ENCODE measurements at regions not wholly inside any gene's neighbourhood (a gene's known extent, or its start where the extent isn't known, plus 50 kb on each side); places are given as distances from the start of the nearest gene placed in this dataset.

GRCh38 chr1:30250984-30251850, 472.2 kb downstream of the MATN1 start:
- no peaks in the 10 kb centered on the region for H3K4me1 Mint-ChIP-seq (ENCODE audit: low read depth)
- H3K9me3 Mint-ChIP-seq = no peaks in the 10 kb centered on the region
- no peak overlapping the region for H3K4me3 Mint-ChIP-seq
- no peaks in the 10 kb centered on the region for H3K36me3 Mint-ChIP-seq (ENCODE audit: low read depth)
- H3K27ac Mint-ChIP-seq = no peak overlapping the region
- H3K27me3 Mint-ChIP-seq (ENCODE audit: low read depth) = no peaks in the 10 kb centered on the region
- no peak for DNase-seq (ENCODE audit: low spot score)

GRCh38 chr1:30250338-30250983, 472.9 kb downstream of the MATN1 start:
- no peaks in the 10 kb centered on the region for H3K9me3 Mint-ChIP-seq
- DNase-seq (ENCODE audit: low spot score) = no peak
- H3K36me3 Mint-ChIP-seq (ENCODE audit: low read depth) = no peaks in the 10 kb centered on the region
- H3K4me1 Mint-ChIP-seq (ENCODE audit: low read depth) = no peaks in the 10 kb centered on the region
- no peaks in the 10 kb centered on the region for H3K27me3 Mint-ChIP-seq (ENCODE audit: low read depth)
- no peak overlapping the region for H3K27ac Mint-ChIP-seq
- H3K4me3 Mint-ChIP-seq = no peak overlapping the region

GRCh38 chr1:30249446-30250337, 473.7 kb downstream of the MATN1 start:
- no peak overlapping the region for H3K27ac Mint-ChIP-seq
- no peaks in the 10 kb centered on the region for H3K9me3 Mint-ChIP-seq
- H3K36me3 Mint-ChIP-seq (ENCODE audit: low read depth) = no peaks in the 10 kb centered on the region
- no peak overlapping the region for H3K4me3 Mint-ChIP-seq
- no peak for DNase-seq (ENCODE audit: low spot score)
- H3K27me3 Mint-ChIP-seq (ENCODE audit: low read depth) = no peaks in the 10 kb centered on the region
- H3K4me1 Mint-ChIP-seq (ENCODE audit: low read depth) = no peaks in the 10 kb centered on the region

GRCh38 chr1:30248774-30249173, 474.6 kb downstream of the MATN1 start:
- Mint-ChIP-seq H3K9me3 (no peaks in the 10 kb centered on the region), H3K36me3 (ENCODE audit: low read depth) (no peaks in the 10 kb centered on the region), H3K4me1 (ENCODE audit: low read depth) (no peaks in the 10 kb centered on the region), H3K4me3 (no peak overlapping the region), H3K27me3 (ENCODE audit: low read depth) (no peaks in the 10 kb centered on the region), H3K27ac (no peak overlapping the region)
- DNase-seq (ENCODE audit: low spot score) = no peak

- DNase-seq (ENCODE audit: low spot score) = no peak
- H3K27ac Mint-ChIP-seq = no peak overlapping the region
- H3K9me3 Mint-ChIP-seq = no peaks in the 10 kb centered on the region
- H3K36me3 Mint-ChIP-seq (ENCODE audit: low read depth) = no peaks in the 10 kb centered on the region
- no peaks in the 10 kb centered on the region for H3K27me3 Mint-ChIP-seq (ENCODE audit: low read depth)
- H3K4me1 Mint-ChIP-seq (ENCODE audit: low read depth) = no peaks in the 10 kb centered on the region
- H3K4me3 Mint-ChIP-seq = no peak overlapping the region
Measured at GRCh38 chr1:30248373-30248772, 475.0 kb downstream of the MATN1 start.

GRCh38 chr1:30244801-30245200, 478.6 kb downstream of the MATN1 start:
- no peak overlapping the region for H3K27ac Mint-ChIP-seq
- H3K27me3 Mint-ChIP-seq (ENCODE audit: low read depth) = peaks cover 2% of the 10 kb centered on the region
- no peak for DNase-seq (ENCODE audit: low spot score)
- H3K4me1 Mint-ChIP-seq (ENCODE audit: low read depth) = no peaks in the 10 kb centered on the region
- H3K9me3 Mint-ChIP-seq = no peaks in the 10 kb centered on the region
- H3K36me3 Mint-ChIP-seq (ENCODE audit: low read depth) = no peaks in the 10 kb centered on the region
- no peak overlapping the region for H3K4me3 Mint-ChIP-seq

- H3K27ac Mint-ChIP-seq = no peak overlapping the region
- no peak for DNase-seq (ENCODE audit: low spot score)
- H3K4me3 Mint-ChIP-seq = no peak overlapping the region
- no peaks in the 10 kb centered on the region for H3K4me1 Mint-ChIP-seq (ENCODE audit: low read depth)
- no peaks in the 10 kb centered on the region for H3K36me3 Mint-ChIP-seq (ENCODE audit: low read depth)
- no peaks in the 10 kb centered on the region for H3K9me3 Mint-ChIP-seq
- H3K27me3 Mint-ChIP-seq (ENCODE audit: low read depth) = peaks cover 2% of the 10 kb centered on the region
Measured at GRCh38 chr1:30242722-30243457, 480.5 kb downstream of the MATN1 start.

GRCh38 chr1:30242168-30242567, 481.2 kb downstream of the MATN1 start:
- Mint-ChIP-seq H3K4me1 (ENCODE audit: low read depth) (no peaks in the 10 kb centered on the region), H3K9me3 (no peaks in the 10 kb centered on the region), H3K27me3 (ENCODE audit: low read depth) (peaks cover 2% of the 10 kb centered on the region), H3K4me3 (no peak overlapping the region), H3K36me3 (ENCODE audit: low read depth) (no peaks in the 10 kb centered on the region), H3K27ac (no peak overlapping the region)
- no peak for DNase-seq (ENCODE audit: low spot score)

- H3K9me3 Mint-ChIP-seq = no peaks in the 10 kb centered on the region
- H3K4me3 Mint-ChIP-seq = no peak overlapping the region
- no peak for DNase-seq (ENCODE audit: low spot score)
- no peak overlapping the region for H3K27ac Mint-ChIP-seq
- peaks cover 2% of the 10 kb centered on the region for H3K27me3 Mint-ChIP-seq (ENCODE audit: low read depth)
- no peaks in the 10 kb centered on the region for H3K36me3 Mint-ChIP-seq (ENCODE audit: low read depth)
- H3K4me1 Mint-ChIP-seq (ENCODE audit: low read depth) = no peaks in the 10 kb centered on the region
Measured at GRCh38 chr1:30241681-30242080, 481.7 kb downstream of the MATN1 start.

GRCh38 chr1:30234091-30234490, 489.3 kb downstream of the MATN1 start:
- no peak for DNase-seq (ENCODE audit: low spot score)
- no peaks in the 10 kb centered on the region for H3K36me3 Mint-ChIP-seq (ENCODE audit: low read depth)
- no peak overlapping the region for H3K27ac Mint-ChIP-seq
- no peaks in the 10 kb centered on the region for H3K4me1 Mint-ChIP-seq (ENCODE audit: low read depth)
- no peak overlapping the region for H3K4me3 Mint-ChIP-seq
- H3K9me3 Mint-ChIP-seq = no peaks in the 10 kb centered on the region
- no peaks in the 10 kb centered on the region for H3K27me3 Mint-ChIP-seq (ENCODE audit: low read depth)

GRCh38 chr1:30232288-30232899, 491.0 kb downstream of the MATN1 start:
- no peak overlapping the region for H3K4me3 Mint-ChIP-seq
- H3K27me3 Mint-ChIP-seq (ENCODE audit: low read depth) = no peaks in the 10 kb centered on the region
- DNase-seq (ENCODE audit: low spot score) = no peak
- H3K36me3 Mint-ChIP-seq (ENCODE audit: low read depth) = no peaks in the 10 kb centered on the region
- H3K9me3 Mint-ChIP-seq = no peaks in the 10 kb centered on the region
- no peaks in the 10 kb centered on the region for H3K4me1 Mint-ChIP-seq (ENCODE audit: low read depth)
- no peak overlapping the region for H3K27ac Mint-ChIP-seq

GRCh38 chr1:30229960-30230359, 493.4 kb downstream of the MATN1 start:
- no peaks in the 10 kb centered on the region for H3K4me1 Mint-ChIP-seq (ENCODE audit: low read depth)
- H3K36me3 Mint-ChIP-seq (ENCODE audit: low read depth) = no peaks in the 10 kb centered on the region
- no peak overlapping the region for H3K4me3 Mint-ChIP-seq
- H3K27me3 Mint-ChIP-seq (ENCODE audit: low read depth) = no peaks in the 10 kb centered on the region
- H3K9me3 Mint-ChIP-seq = no peaks in the 10 kb centered on the region
- no peak overlapping the region for H3K27ac Mint-ChIP-seq
- no peak for DNase-seq (ENCODE audit: low spot score)

- no peak for DNase-seq (ENCODE audit: low spot score)
- no peak overlapping the region for H3K27ac Mint-ChIP-seq
- H3K27me3 Mint-ChIP-seq (ENCODE audit: low read depth) = no peaks in the 10 kb centered on the region
- no peaks in the 10 kb centered on the region for H3K9me3 Mint-ChIP-seq
- no peaks in the 10 kb centered on the region for H3K4me1 Mint-ChIP-seq (ENCODE audit: low read depth)
- no peak overlapping the region for H3K4me3 Mint-ChIP-seq
- no peaks in the 10 kb centered on the region for H3K36me3 Mint-ChIP-seq (ENCODE audit: low read depth)
Measured at GRCh38 chr1:30229557-30229956, 493.8 kb downstream of the MATN1 start.
